HT-29 (cell line): ENCODE measurements at regions not wholly inside any gene's neighbourhood (a gene's known extent, or its start where the extent isn't known, plus 50 kb on each side); places are given as distances from the start of the nearest gene placed in this dataset.
A peak's percentile ranks its signal among the peaks of the same experiment; 100 is the strongest.

Experiments
- DNase-seq: peaks from one replicate; pipeline ENCODE4 v3.0.0-alpha.2; 2015; ENCODE audit warnings: low spot score

GRCh38 chr5:117805058-117805457 lies 1183.3 kb downstream of the DTWD2 start:
- DNase-seq, result no peak

GRCh38 chr5:117803533-117803932 lies 1184.8 kb downstream of the DTWD2 start:
- DNase-seq, result no peak

- DNase-seq, result no peak
Observed at GRCh38 chr5:117801583-117801982, 1186.8 kb downstream of the DTWD2 start.

GRCh38 chr5:117800261-117800660 lies 1188.1 kb downstream of the DTWD2 start:
- DNase-seq, result no peak

- no peak for DNase-seq
Observed at GRCh38 chr5:117794847-117795246, 1193.5 kb downstream of the DTWD2 start.

- DNase-seq, result no peak
Observed at GRCh38 chr5:117793963-117794362, 1194.4 kb downstream of the DTWD2 start.

- DNase-seq, result no peak
Observed at GRCh38 chr5:117792476-117792875, 1195.9 kb downstream of the DTWD2 start.

GRCh38 chr5:117788596-117788995 lies 1199.8 kb downstream of the DTWD2 start:
- DNase-seq, result peak; percentile 52

- DNase-seq, result no peak
Observed at GRCh38 chr5:117779171-117779570, 1204.5 kb upstream of the SEMA6A start.

- DNase-seq, result no peak
Observed at GRCh38 chr5:117776977-117777376, 1202.4 kb upstream of the SEMA6A start.

- no peak for DNase-seq
Observed at GRCh38 chr5:117769877-117770276, 1195.3 kb upstream of the SEMA6A start.

GRCh38 chr5:117763271-117763670 lies 1188.6 kb upstream of the SEMA6A start:
- no peak for DNase-seq

- DNase-seq, result no peak
Observed at GRCh38 chr5:117761186-117761585, 1186.6 kb upstream of the SEMA6A start.

- DNase-seq, result no peak
Observed at GRCh38 chr5:117759849-117760499, 1185.4 kb upstream of the SEMA6A start.

GRCh38 chr5:117752403-117752802 lies 1177.8 kb upstream of the SEMA6A start:
- DNase-seq, result no peak

GRCh38 chr5:117748336-117748735 lies 1173.7 kb upstream of the SEMA6A start:
- no peak for DNase-seq

GRCh38 chr5:117743337-117743736 lies 1168.7 kb upstream of the SEMA6A start:
- no peak for DNase-seq

- no peak for DNase-seq
Observed at GRCh38 chr5:117741655-117742206, 1167.1 kb upstream of the SEMA6A start.

- no peak for DNase-seq
Observed at GRCh38 chr5:117740268-117740667, 1165.6 kb upstream of the SEMA6A start.

- DNase-seq, result no peak
Observed at GRCh38 chr5:117738571-117738970, 1163.9 kb upstream of the SEMA6A start.

GRCh38 chr5:117736698-117737097 lies 1162.1 kb upstream of the SEMA6A start:
- no peak for DNase-seq

GRCh38 chr5:117734056-117734455 lies 1159.4 kb upstream of the SEMA6A start:
- no peak for DNase-seq

- no peak for DNase-seq
Observed at GRCh38 chr5:117733051-117733450, 1158.4 kb upstream of the SEMA6A start.

- DNase-seq, result no peak
Observed at GRCh38 chr5:117732264-117732663, 1157.6 kb upstream of the SEMA6A start.
